Inflammatory macrophage treated with lipopolysaccharide for 4 hours (primary cell): ENCODE measurements at regions not wholly inside any gene's neighbourhood (a gene's known extent, or its start where the extent isn't known, plus 50 kb on each side); places are given as distances from the start of the nearest gene placed in this dataset.
"Not testable (repeated sequence)": the region's sequence is repeated elsewhere in the genome, so short reads cannot be mapped to it uniquely, and the experiment has no call there.

ENCODE experiments used
- DNase-seq: peaks from one replicate; pipeline ENCODE4 v3.0.0-alpha.2; 2020

DNA sequence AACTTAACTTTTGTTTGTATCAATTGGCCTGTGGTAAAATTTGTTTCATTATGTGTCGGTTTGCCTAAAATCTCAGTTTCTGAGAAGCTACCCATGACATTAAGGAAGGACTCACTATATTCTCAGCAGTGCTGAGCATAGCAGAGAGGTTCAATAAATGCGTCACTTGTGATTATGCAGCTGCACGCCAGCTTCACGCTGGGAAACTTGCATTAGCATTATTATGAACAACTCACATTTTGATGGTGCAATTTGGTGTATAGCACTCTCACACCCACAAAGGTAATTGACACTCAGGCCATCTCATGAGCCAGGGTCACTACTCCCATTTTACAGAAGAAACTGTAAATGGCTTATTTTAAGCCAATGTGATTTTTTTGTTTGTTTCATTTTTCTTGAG, 80.6 kb upstream of the SALL1 start:
- no peak for DNase-seq

DNA sequence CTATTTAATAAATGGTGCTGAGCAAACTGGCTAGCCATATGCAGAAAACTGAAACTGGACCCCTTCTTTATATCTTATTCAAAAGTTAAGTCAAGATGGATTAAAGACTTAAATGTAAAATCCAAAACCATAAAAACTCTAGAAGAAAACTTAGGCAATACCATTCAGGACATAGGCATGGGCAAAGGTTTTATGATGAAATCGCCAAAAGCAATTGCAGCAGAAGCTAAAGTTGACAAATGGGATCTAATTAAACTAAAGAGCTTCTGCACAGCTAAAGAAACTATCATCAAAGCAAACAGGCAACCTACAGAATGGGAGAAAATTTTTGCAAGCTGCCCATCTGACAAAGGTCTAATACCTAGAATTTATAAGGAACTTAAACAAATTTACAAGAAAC, 79.0 kb upstream of the SALL1 start:
- DNase-seq: not testable (repeated sequence)

DNA sequence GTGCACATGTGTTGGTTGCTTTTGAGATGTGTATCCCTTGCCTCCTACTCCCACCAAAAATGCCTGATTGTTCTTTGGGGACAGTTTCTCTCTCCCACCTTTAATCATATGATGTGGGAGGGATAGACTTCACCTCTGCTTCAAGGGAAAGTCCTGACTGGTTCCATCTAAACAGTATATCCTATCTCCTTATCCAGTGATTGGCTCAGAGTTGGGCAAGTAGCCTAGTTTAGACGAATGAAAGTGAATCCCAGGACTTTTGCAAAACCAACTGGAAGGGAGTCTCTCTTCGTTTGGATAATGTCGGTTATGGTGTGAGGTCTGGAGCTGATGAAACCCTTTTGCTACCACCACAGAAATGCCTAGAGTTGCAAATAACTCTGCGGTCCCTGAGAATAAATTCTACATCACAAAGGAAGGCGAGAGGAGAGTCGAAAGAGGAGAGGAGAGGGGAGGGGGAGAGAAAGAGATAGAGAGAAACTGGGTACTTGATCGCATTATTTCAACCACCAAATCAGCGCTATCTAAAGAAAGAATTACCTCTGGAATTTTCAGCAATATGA, 77.1 kb upstream of the SALL1 start:
- no peak for DNase-seq

DNA sequence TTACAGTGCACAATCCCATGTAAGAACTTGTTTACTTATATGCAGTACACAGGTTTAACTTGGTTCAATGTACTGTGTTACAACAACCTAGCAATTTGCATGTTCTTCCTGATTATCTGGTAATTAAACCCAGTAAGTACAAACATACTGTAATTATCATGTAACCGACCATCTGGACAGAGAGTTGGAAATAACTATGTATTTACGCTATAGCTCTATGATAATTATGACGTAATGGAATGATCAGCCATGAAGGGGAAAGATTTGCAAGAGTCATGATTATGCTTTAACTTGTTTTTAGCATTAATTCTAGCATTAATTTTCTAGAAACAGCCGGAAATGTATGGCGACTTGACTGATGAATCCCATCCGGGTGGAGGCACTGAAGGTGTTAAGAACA, 74.8 kb upstream of the SALL1 start:
- no peak for DNase-seq

DNA sequence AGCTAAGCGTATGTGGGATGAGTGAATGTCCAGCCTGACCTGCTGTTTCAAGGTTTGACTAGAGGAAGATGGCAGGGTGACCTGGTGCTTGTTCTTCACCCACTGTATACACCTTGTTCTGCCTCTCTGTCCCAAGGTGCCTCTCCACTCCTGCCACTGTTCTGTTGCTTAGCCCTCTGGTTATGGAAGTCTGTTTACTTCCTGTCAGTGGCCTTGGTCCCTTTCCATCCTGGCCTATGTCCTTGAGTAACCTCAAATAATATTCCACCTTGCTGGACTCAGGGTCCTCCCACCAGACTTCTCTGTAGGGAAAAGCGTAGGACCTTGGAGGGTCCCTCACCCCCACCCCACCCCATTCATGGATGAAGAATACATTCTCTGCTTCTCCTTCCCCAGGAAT, 73.2 kb upstream of the SALL1 start:
- DNase-seq: no peak

DNA sequence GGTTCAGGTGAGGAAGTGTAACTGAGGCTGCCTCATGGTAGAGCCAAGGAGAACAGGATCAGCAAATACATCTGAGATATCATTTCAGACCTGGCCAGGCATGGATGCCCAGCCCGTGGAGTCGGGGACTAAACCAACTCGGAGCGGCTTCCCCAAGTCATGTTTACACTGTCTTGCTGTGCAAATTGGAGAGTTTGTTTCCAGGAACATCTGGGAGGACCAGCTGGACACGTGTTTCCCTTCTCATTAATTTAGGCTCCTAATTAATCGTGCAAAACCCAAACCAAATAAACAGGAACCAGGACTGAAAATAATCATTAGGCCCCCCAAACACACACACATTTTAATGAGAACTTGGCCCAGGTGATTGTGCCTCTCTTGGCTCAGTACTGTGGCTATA, 70.9 kb upstream of the SALL1 start:
- DNase-seq: no peak

DNA sequence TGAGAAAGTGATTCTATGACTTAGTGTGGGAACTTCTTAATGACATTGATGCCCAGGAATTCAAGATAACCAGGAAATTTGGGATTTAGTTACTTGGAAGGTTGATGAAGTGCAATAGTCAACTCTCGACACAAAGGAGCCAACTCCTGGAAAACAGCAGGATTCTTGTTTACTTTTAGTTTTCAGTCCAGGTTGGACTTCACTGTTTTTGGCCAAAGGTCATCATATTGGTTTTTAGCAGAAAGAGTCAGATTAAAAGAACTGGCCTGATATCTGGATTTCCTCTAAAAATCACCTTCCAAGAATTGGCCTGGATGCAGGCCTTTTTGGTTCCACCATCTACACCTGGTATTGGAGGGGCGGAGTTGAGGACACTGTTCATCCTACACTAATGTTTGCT, 60.1 kb upstream of the SALL1 start:
- DNase-seq: no peak

DNA sequence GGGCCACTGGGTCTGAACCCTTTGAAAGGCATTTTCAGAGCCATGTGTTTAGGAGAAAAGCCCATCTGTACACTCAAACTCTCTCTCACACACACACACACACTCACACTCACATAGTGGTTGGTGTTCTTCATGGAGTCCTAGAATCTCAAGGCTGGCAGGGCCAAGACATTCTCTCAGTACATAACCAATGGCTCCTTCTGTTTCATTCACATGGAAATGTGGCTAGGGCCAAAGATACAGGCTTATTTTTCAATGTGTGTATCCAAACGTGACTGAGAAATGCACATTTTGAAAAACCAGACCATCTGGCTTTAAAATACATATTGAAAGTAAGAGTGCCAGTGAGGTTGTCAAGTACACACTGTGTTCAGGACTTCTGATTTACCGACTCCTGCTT, 59.0 kb upstream of the SALL1 start:
- DNase-seq: no peak

DNA sequence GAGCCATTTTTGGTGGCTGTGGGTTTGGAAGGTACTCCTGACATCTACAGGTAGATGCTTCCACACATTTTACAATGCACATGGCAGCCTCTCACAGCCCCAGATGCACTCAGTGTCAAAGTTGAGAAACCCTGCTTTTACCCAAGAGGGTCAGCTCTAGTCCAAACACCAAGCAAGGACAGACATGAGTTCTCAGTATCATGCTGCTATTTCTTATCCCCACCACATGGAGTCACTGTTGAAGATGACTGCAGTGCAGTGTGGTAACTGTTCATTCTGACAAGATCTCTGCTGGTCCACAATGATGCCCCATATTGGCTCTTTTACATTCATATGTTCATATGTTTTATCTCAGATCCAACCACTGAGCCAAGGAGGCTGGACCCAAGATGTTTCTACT, 50.5 kb upstream of the SALL1 start:
- DNase-seq: no peak
